Uterus (tissue), 2 donors: ENCODE measurements at regions not wholly inside any gene's neighbourhood (a gene's known extent, or its start where the extent isn't known, plus 50 kb on each side); places are given as distances from the start of the nearest gene placed in this dataset.

Source experiments
- CTCF ChIP-seq, 4 experiments: fragments of 200-600 bp in 2 of 4; fragments of 450-650 bp in 2 of 4; sonication (generic) in 2 of 4; IDR thresholded peaks; one replicate each; pipeline ENCODE4 v1.5.1; 2016 to 2019; ENCODE audit warnings: antibody characterized with exemption in 4 of 4, mild to moderate bottlenecking in 2 of 4, moderate library complexity in 1 of 4
- POLR2A ChIP-seq, 2 donors: fragments of 450-650 bp; IDR thresholded peaks; one replicate each; pipeline ENCODE4 v1.6.1; 2016; ENCODE audit warnings: antibody characterized with exemption in 2 of 2, mild to moderate bottlenecking in 1 of 2, moderate library complexity in 1 of 2

- no peak for TF ChIP-seq CTCF (IDR thresholded peaks at IDR 0.05)
- no peak for TF ChIP-seq POLR2A (IDR thresholded peaks at IDR 0.05)
Observed at GRCh38 chr2:67952066-67952465, 110.7 kb downstream of the C1D start.
